ENCODE measurements at regions not wholly inside any gene's neighbourhood (a gene's known extent, or its start where the extent isn't known, plus 50 kb on each side); places are given as distances from the start of the nearest gene placed in this dataset.
A peak's percentile ranks its signal among the peaks of the same experiment; 100 is the strongest.

DNA sequence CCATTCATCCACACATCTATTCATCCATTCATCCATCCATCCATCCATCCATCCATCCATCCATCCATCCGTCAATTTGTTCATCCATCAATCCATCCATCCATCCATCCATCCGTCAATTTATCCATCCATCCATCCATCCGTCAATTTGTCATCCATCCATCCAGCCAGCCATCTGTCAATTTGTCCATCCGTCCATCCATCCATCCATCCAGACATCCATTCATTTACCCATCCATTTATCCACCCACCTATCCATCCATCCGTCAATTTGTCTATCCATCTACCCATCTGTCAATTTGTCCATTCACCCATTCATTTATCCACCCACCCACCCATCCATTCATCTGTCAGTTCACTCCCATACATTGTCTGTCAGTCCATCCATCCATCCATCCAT is 209.5 kb upstream of the ZNF536 start:
- in situ Hi-C loops (cut with MboI; ENCODE audit: low sequenced_read_pairs, unreplicated experiment) = no loop called here
- TF ChIP-seq, protein P1, sequence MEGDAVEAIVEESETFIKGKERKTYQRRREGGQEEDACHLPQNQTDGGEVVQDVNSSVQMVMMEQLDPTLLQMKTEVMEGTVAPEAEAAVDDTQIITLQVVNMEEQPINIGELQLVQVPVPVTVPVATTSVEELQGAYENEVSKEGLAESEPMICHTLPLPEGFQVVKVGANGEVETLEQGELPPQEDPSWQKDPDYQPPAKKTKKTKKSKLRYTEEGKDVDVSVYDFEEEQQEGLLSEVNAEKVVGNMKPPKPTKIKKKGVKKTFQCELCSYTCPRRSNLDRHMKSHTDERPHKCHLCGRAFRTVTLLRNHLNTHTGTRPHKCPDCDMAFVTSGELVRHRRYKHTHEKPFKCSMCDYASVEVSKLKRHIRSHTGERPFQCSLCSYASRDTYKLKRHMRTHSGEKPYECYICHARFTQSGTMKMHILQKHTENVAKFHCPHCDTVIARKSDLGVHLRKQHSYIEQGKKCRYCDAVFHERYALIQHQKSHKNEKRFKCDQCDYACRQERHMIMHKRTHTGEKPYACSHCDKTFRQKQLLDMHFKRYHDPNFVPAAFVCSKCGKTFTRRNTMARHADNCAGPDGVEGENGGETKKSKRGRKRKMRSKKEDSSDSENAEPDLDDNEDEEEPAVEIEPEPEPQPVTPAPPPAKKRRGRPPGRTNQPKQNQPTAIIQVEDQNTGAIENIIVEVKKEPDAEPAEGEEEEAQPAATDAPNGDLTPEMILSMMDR (IDR thresholded peaks at IDR 0.05; ENCODE audit: borderline replicate concordance, control extremely low read depth, extremely low read depth, insufficient read depth, missing control alignments) = no peak
- no peak for DNase-seq (ENCODE audit: low spot score)

DNA sequence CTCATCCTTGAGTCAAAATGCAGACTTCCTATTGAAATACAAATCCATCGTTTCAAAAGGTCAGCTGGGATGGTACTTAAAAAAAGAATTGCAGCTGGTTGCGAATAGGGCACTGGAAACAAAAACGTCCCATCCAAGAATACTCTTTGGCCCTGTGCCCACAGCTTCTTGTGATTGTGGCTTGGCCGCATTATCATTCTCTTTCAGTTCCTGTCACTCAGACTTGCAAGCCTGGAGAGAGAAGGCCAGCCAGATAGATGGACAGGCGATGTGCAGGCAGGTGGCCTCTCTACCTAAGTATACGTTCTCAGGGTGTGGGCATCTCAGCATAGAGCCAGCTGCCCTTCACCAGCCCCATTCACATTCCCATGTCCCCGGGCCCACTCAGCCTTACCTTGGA is 208.5 kb upstream of the ZNF536 start:
- in situ Hi-C loops (cut with MboI; ENCODE audit: low sequenced_read_pairs, unreplicated experiment) = no loop called here
- TF ChIP-seq, protein P1 (IDR thresholded peaks at IDR 0.05; ENCODE audit: borderline replicate concordance, control extremely low read depth, extremely low read depth, insufficient read depth, missing control alignments) = no peak
- DNase-seq (ENCODE audit: low spot score) = peak; percentile 12

DNA sequence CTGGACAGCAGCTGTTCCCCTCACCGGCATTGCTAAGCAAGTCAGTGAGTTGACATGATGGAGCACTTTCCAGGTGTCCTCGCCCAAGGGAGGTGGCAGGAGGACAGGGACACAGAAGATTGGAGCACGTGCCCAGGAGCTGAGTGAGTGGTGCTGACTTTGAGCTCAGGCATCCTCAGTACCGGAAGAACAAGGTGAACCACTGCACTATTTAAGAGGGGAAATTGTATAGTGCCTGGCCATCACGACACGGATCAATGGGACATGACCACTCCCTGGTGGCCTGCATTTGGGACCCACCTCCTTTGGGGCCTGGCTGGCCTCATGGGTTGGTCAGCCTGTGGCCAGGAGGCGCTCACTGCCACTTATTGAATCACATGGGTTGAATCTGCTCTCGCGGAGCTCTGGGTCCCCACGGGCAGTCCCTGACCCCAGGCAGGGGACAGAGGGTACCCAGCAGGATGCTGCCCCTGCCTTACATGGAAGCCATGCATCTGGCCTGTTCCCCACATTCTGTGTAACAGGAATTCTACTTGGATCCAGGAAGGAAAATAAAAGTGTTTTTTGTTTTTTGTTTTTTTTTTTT is 206.9 kb upstream of the ZNF536 start:
- no peak for DNase-seq (ENCODE audit: low spot score)
- TF ChIP-seq, protein P1 (IDR thresholded peaks at IDR 0.05; ENCODE audit: borderline replicate concordance, control extremely low read depth, extremely low read depth, insufficient read depth, missing control alignments) = no peak

DNA sequence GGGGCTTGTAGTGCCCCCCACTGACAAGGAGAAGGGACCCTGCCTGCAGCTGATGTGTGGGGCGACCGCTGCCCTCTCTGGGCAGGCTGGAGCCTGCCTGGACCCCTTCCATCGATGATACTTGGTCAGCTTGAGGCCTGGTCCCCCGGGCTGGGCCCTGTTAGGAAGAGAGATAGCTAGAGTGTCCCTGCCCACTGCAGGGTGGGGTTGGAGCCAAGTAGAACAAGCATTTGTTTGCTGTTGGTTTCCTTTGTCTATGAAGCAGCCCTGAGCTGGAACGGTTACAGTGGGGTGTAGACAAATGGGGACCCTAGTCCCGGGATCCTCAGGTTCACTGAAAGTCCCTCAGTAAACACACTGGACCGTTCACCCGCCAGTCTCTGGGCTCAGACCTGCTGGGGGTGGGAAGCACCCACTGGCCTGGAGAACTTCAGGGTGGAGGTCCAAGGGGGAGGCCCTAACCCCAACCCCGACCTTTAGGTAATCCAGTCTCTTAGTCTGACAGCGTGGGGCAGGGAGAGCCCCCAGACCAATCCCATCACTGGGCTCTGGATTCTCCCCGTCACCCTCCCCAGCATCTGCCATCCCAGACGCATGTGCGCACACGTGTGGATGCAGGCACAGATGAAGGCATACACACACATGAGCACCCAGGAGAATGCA is 204.8 kb upstream of the ZNF536 start:
- in situ Hi-C loops (cut with MboI; ENCODE audit: low sequenced_read_pairs, unreplicated experiment) = no loop called here
- peak; percentile 19 for DNase-seq (ENCODE audit: low spot score)
- TF ChIP-seq, protein P1 (IDR thresholded peaks at IDR 0.05; ENCODE audit: borderline replicate concordance, control extremely low read depth, extremely low read depth, insufficient read depth, missing control alignments) = no peak

More for the DNA sequence above, 206.9 kb upstream of the ZNF536 start:
- in situ Hi-C loops (cut with MboI; ENCODE audit: low sequenced_read_pairs, unreplicated experiment) = no loop called here

DNA sequence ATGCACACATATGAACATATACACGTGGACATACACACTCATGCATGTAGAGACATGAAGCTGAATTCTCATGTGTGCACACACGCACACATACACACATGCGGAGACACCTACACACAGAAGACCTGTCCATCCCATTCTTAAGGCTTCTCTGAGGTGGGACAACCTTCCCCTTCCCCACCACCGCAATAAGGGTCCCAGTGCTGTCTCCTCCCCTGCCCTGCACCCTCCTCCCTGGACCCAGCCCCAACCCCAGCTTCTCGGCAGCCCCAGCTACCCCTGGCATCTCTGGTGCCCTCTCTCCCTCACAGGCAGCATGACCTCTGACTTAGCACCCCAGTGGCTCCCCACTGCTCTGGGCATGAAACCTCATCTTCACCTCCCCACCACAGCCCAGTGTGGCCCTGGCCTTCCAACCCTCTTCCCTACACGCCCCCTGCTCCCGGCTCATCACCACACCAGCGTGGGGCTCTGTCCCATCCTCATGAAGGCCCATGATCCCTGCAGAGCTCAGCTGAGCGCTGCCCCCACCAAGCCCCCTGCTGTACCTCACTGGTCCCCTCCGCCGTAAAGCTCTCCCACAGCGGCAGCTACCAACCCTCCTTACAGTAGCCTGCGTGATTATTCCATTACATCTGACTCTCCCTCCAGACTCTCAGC is 204.1 kb upstream of the ZNF536 start:
- TF ChIP-seq, protein P1 (IDR thresholded peaks at IDR 0.05; ENCODE audit: borderline replicate concordance, control extremely low read depth, extremely low read depth, insufficient read depth, missing control alignments) = no peak
- DNase-seq (ENCODE audit: low spot score) = peak; percentile 18
- in situ Hi-C loops (cut with MboI; ENCODE audit: low sequenced_read_pairs, unreplicated experiment) = no loop called here

DNA sequence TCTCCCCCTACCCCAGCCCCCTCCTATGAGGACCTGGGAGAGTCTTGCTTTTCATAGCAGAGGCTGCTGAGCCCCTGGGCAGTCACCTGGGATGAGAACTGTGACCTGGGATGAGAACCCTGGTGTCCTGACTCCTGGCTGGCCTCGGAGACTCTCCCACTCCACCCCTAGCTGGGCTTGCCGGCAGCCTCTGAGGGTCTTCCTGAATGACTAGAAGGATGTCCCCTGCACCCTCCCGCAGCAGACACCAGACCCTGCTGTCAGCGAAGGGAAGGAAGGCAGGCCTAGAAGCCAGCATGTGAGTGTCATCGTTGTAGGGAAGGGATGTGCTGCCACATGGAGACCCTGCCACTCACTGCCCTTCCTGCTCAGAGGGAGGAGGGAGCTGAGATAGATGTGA is 203.4 kb upstream of the ZNF536 start:
- peak; percentile 10 for DNase-seq (ENCODE audit: low spot score)
- in situ Hi-C loops (cut with MboI; ENCODE audit: low sequenced_read_pairs, unreplicated experiment) = no loop called here
- TF ChIP-seq, protein P1 (IDR thresholded peaks at IDR 0.05; ENCODE audit: borderline replicate concordance, control extremely low read depth, extremely low read depth, insufficient read depth, missing control alignments) = no peak
